ENCODE measurements at regions not wholly inside any gene's neighbourhood (a gene's known extent, or its start where the extent isn't known, plus 50 kb on each side); places are given as distances from the start of the nearest gene placed in this dataset.

- Histone ChIP-seq H3K27me3 (no peaks in the 10 kb centered on the region), H3K9me3 (no peaks in the 10 kb centered on the region), H3K36me3 (no peaks in the 10 kb centered on the region), H3K27ac (peak overlapping the region in 5 of 12 donors; percentile 56 to 87 (median 82)), H3K4me1 (peaks cover 6 to 91% (median 51%) of the 10 kb centered on the region in 12 donors), H3K4me3 (no peak overlapping the region)
- ATAC-seq, result no peak
- intact Hi-C loops (cut with DNase I), result loop anchor here in 6 of 10 donors (1.0 to 5.0 kb wide), 4 partner anchors 17 to 108 kb away; partner anchors contain the start of gene PICALM (in 4 of the 6)
- no peak for DNase-seq
- no peak for TF ChIP-seq POLR2A (IDR thresholded peaks at IDR 0.05)
- TF ChIP-seq CTCF (IDR thresholded peaks at IDR 0.05), result no peak
- WGBS, 4 donors, result 84 to 92% (median 88%) methylated on average over 2 of the region's 2 CpGs
Measured at GRCh38 chr11:86175626-86176025, 68.9 kb upstream of the EED start.

GRCh38 chr11:86175191-86175590 lies 69.4 kb upstream of the EED start:
- no peak for DNase-seq
- no peaks in the 10 kb centered on the region for H3K36me3 ChIP-seq

GRCh38 chr11:86174101-86175046 lies 70.2 kb upstream of the EED start:
- H3K4me3 ChIP-seq, result no peak overlapping the region

More at GRCh38 chr11:86175191-86175590, 69.4 kb upstream of the EED start:
- H3K27ac ChIP-seq, result peak overlapping the region in 10 of 12 donors; percentile 56 to 89 (median 76)
- H3K9me3 ChIP-seq, result no peaks in the 10 kb centered on the region
- H3K4me3 ChIP-seq, result no peak overlapping the region
- no peaks in the 10 kb centered on the region for H3K27me3 ChIP-seq
- peaks cover 6 to 87% (median 51%) of the 10 kb centered on the region in 12 donors for H3K4me1 ChIP-seq
- 76 to 91% (median 86%) methylated on average over 1 of the region's 1 CpG for WGBS, 4 donors
- no peak for ATAC-seq
- intact Hi-C loops (cut with DNase I), result loop anchor here in 6 of 10 donors (1.0 to 5.0 kb wide), 4 partner anchors 18 to 108 kb away; partner anchors contain the start of gene PICALM (in 4 of the 6)
- TF ChIP-seq CTCF (IDR thresholded peaks at IDR 0.05) (no peak), POLR2A (IDR thresholded peaks at IDR 0.05) (no peak)

More at GRCh38 chr11:86174101-86175046, 70.2 kb upstream of the EED start:
- intact Hi-C loops (cut with DNase I), result loop anchor here in 9 of 10 donors (1.0 to 5.0 kb wide), 6 partner anchors 18 to 107 kb away; partner anchors contain the start of gene PICALM (in 6 of the 9)
- ATAC-seq (peak; percentile 91 to 96 (median 95)), DNase-seq (peak; percentile 81 to 95 (median 86))
- Histone ChIP-seq H3K27me3 (no peaks in the 10 kb centered on the region), H3K27ac (peak overlapping the region; percentile 23 to 89 (median 76)), H3K9me3 (no peaks in the 10 kb centered on the region), H3K36me3 (no peaks in the 10 kb centered on the region), H3K4me1 (peaks cover 6 to 78% (median 45%) of the 10 kb centered on the region in 12 donors)
- TF ChIP-seq POLR2A (IDR thresholded peaks at IDR 0.05) (peak in 1 of 2 donors; percentile 31), CTCF (IDR thresholded peaks at IDR 0.05) (no peak)
- WGBS, 4 donors, result 20 to 33% (median 31%) methylated on average over 8 of the region's 8 CpGs
